ENCODE measurements at regions not wholly inside any gene's neighbourhood (a gene's known extent, or its start where the extent isn't known, plus 50 kb on each side); places are given as distances from the start of the nearest gene placed in this dataset.

GRCh38 chr13:79654520-79654919 is 173.6 kb downstream of the NDFIP2 start:
- TF ChIP-seq POLR2A (IDR thresholded peaks at IDR 0.05): no peak
- no peak for TF ChIP-seq CTCF (IDR thresholded peaks at IDR 0.05)
- no peak for TF ChIP-seq POLR2AphosphoS5 (IDR thresholded peaks at IDR 0.05)

All from prostate gland (tissue), 2 donors.